Gastroesophageal sphincter (tissue), 4 donors: ENCODE measurements at regions not wholly inside any gene's neighbourhood (a gene's known extent, or its start where the extent isn't known, plus 50 kb on each side); places are given as distances from the start of the nearest gene placed in this dataset.

ENCODE experiments used
- ATAC-seq: fragments of 150-250 bp; one replicate; pipeline ENCODE4 v1.9.1; 2016; ENCODE audit warnings: mild to moderate bottlenecking, moderate library complexity
- H3K27ac ChIP-seq, 4 donors: fragments of 200-600 bp; sonication (generic) in 3 of 4; 1 replicate in 3 of 4; 2 replicates in 1 of 4; pipeline ENCODE4 v1.5.1; 2016 to 2019
- H3K27me3 ChIP-seq: fragments of 200-600 bp; sonication (generic); one replicate; pipeline ENCODE4 v1.5.1; 2019
- H3K36me3 ChIP-seq, 2 donors: fragments of 200-600 bp; sonication (generic); one replicate each; pipeline ENCODE4 v1.5.1; 2019; ENCODE audit warnings: control low read depth in 1 of 2
- H3K4me1 ChIP-seq, 3 donors: fragments of 200-600 bp; sonication (generic); 1 replicate in 2 of 3; 2 replicates in 1 of 3; pipeline ENCODE4 v1.5.1; 2016 to 2019; ENCODE audit warnings: control low read depth in 2 of 3
- H3K4me3 ChIP-seq, 2 donors: fragments of 200-600 bp; sonication (generic); one replicate each; pipeline ENCODE4 v1.5.1; 2019; ENCODE audit warnings: mild to moderate bottlenecking in 1 of 2, moderate library complexity in 1 of 2
- H3K9me3 ChIP-seq, 3 donors: fragments of 200-600 bp; sonication (generic); one replicate each; pipeline ENCODE4 v1.5.1; 2017 to 2019; ENCODE audit warnings: control low read depth in 2 of 3
- EP300 ChIP-seq: sonication (generic); formaldehyde crosslinking; IDR thresholded peaks from one replicate; pipeline ENCODE4 v1.6.1; 2017; ENCODE audit warnings: antibody characterized with exemption, mild to moderate bottlenecking
- POLR2A ChIP-seq, 2 donors: fragments of 450-650 bp; IDR thresholded peaks; one replicate each; pipeline ENCODE4 v1.6.1; 2017; ENCODE audit warnings: antibody characterized with exemption in 2 of 2, mild to moderate bottlenecking in 2 of 2, moderate library complexity in 1 of 2
- POLR2AphosphoS5 ChIP-seq: sonication (generic); formaldehyde crosslinking; IDR thresholded peaks from one replicate; pipeline ENCODE4 v1.6.1; 2017; ENCODE audit warnings: antibody characterized with exemption
- WGBS, 2 donors: methylation state at CpG; one replicate each; pipeline ENCODE4 v1.1.5; 2018; ENCODE audit warnings: low coverage in 1 of 2; 5-methylcytosine and 5-hydroxymethylcytosine counted together
- TF ChIP-seq, protein P1 (sequence below), 4 experiments: fragments of 200-600 bp in 2 of 4; fragments of 450-650 bp in 2 of 4; sonication (generic) in 1 of 4; IDR thresholded peaks; one replicate each; pipeline ENCODE4 v1.5.1; 2017 to 2019; ENCODE audit warnings: antibody characterized with exemption in 4 of 4, mild to moderate bottlenecking in 2 of 4, moderate library complexity in 2 of 4

DNA sequence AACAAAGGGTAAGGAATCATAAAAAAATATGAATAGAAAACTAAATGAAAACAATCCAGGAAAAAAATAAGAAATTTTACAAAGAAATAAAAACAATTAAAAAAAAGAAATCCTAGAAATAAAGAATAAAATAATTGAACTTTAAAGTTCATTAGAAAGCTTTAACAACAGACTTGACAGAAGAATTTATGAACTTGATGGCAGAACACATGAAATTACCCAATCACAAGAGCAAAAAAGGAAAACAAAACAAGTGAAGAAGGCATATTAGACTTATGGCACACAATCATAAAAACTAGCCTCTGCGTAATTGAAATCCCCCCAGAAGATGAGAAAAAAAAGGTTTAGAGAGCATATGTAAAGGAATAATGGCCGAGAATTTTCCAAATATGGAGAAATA is 802.5 kb upstream of the B3GALT2 start:
- 87 to 90% methylated on average over 2 of the region's 2 CpGs for WGBS, 2 donors
- no peaks in the 10 kb centered on the region for H3K4me1 ChIP-seq
- no peak overlapping the region for H3K27ac ChIP-seq
- peaks cover 0 to 19% (median 0%) of the 10 kb centered on the region in 3 donors for H3K9me3 ChIP-seq
- TF ChIP-seq EP300 (no peak), POLR2A (IDR thresholded peaks at IDR 0.05) (no peak), POLR2AphosphoS5 (no peak)
- TF ChIP-seq, protein P1, sequence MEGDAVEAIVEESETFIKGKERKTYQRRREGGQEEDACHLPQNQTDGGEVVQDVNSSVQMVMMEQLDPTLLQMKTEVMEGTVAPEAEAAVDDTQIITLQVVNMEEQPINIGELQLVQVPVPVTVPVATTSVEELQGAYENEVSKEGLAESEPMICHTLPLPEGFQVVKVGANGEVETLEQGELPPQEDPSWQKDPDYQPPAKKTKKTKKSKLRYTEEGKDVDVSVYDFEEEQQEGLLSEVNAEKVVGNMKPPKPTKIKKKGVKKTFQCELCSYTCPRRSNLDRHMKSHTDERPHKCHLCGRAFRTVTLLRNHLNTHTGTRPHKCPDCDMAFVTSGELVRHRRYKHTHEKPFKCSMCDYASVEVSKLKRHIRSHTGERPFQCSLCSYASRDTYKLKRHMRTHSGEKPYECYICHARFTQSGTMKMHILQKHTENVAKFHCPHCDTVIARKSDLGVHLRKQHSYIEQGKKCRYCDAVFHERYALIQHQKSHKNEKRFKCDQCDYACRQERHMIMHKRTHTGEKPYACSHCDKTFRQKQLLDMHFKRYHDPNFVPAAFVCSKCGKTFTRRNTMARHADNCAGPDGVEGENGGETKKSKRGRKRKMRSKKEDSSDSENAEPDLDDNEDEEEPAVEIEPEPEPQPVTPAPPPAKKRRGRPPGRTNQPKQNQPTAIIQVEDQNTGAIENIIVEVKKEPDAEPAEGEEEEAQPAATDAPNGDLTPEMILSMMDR (IDR thresholded peaks at IDR 0.05): no peak
- no peaks in the 10 kb centered on the region for H3K36me3 ChIP-seq
- H3K4me3 ChIP-seq: no peak overlapping the region
- no peaks in the 10 kb centered on the region for H3K27me3 ChIP-seq
- ATAC-seq: no peak

DNA sequence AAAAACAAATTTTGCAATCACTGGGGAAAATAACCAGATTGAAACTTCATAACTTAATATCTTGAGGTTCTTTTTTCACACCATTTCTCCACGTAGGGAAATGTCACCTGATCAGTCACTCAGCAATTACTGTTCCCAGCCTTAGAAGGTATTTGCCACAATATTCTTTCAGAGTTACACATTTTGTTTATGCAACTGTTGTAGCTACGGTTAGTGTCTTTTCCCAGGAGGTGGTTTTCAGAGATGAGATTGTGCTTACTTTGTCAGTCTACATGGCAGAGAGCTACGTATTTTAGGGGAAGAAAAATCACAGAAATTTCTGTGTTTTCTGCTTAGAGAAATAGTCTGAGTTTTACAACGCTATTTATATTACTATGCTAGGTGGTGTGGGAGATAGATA is 792.8 kb upstream of the B3GALT2 start:
- no peaks in the 10 kb centered on the region for H3K27me3 ChIP-seq

DNA sequence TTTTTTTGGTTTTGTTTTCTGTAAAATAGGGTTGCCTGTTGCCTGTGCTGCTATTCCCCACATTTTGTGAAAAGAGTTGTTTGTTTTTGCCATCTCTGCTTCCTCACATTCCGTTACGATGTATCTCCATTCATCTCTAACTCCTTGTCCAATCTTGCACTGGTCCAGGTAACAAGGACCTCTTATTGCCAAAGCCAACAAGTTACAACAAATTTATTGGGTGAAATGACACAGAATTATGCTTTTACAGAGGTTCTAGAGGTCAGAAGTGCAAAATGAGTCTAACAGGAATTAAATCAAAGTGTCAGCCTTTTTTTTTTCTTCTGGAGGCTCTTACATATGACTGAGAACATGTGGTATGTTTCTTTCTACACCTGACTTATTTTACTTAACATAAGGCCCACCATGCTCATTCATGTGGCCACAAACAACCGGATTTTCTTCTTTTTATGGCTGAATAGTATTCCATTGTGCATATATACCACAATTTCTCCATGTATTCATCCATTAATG is 787.9 kb upstream of the B3GALT2 start:
- no peak overlapping the region for H3K27ac ChIP-seq
- H3K4me1 ChIP-seq: no peaks in the 10 kb centered on the region
- H3K36me3 ChIP-seq: no peaks in the 10 kb centered on the region
- no peaks in the 10 kb centered on the region for H3K27me3 ChIP-seq
- TF ChIP-seq POLR2A (IDR thresholded peaks at IDR 0.05): no peak
- TF ChIP-seq EP300: no peak
- TF ChIP-seq POLR2AphosphoS5: no peak
- H3K4me3 ChIP-seq: no peak overlapping the region
- ATAC-seq: no peak
- WGBS, 2 donors: 69 to 84% methylated on average over 2 to 3 of the region's 3 CpGs
- no peaks in the 10 kb centered on the region for H3K9me3 ChIP-seq

More for the DNA sequence above, 792.8 kb upstream of the B3GALT2 start:
- WGBS, 2 donors: 57 to 73% methylated on average over 4 of the region's 4 CpGs
- no peak for ATAC-seq
- TF ChIP-seq, protein P1 (IDR thresholded peaks at IDR 0.05): no peak
- TF ChIP-seq POLR2AphosphoS5 (no peak), POLR2A (IDR thresholded peaks at IDR 0.05) (no peak), EP300 (no peak)
- no peaks in the 10 kb centered on the region for H3K36me3 ChIP-seq
- H3K4me1 ChIP-seq: no peaks in the 10 kb centered on the region
- no peak overlapping the region for H3K27ac ChIP-seq
- H3K4me3 ChIP-seq: no peak overlapping the region
- no peaks in the 10 kb centered on the region for H3K9me3 ChIP-seq

DNA sequence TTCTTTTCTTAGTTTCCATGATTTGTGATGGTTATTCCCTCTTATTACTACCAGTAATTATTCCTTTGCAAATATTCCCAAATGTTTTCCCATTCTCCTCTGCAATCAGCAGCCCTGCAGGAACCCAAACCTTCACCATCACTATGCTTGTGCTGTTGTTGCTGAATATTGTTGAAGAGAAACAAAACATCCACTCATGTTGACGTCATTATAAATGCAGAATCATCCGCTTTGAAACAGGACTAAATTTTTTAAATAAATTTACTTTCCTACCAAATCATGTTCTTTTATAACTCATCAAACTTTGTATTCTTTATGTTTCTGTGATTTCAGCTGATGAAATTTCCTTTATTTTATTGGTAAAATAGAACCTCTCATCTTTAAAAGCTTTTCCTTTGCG is 787.0 kb upstream of the B3GALT2 start:
- Histone ChIP-seq H3K27me3 (no peaks in the 10 kb centered on the region), H3K4me3 (no peak overlapping the region), H3K9me3 (no peaks in the 10 kb centered on the region), H3K27ac (no peak overlapping the region), H3K4me1 (no peaks in the 10 kb centered on the region), H3K36me3 (no peaks in the 10 kb centered on the region)
- no peak for ATAC-seq
- TF ChIP-seq EP300: no peak
- no peak for TF ChIP-seq POLR2A (IDR thresholded peaks at IDR 0.05)
- TF ChIP-seq POLR2AphosphoS5: no peak
- TF ChIP-seq, protein P1 (IDR thresholded peaks at IDR 0.05): no peak
- WGBS, 2 donors: 89 to 94% methylated on average over 3 of the region's 3 CpGs

DNA sequence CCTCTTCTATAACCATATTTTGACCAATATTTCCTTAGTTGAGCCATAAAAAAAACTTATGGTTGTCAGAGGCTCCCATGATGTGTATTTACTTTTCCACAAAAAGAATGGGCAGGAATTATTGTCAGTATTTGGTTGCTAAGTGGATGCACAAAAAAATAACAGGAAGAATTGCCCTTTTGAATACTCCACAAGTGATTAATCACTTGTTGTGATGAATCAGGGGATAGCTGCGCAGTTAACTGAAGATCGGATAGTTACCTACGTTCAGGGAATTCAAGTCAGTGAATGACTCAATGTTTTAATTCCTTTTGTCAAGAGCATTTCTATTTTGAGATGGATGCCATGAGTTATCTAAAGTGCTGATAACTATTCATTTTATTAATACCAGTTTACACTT is 785.2 kb upstream of the B3GALT2 start:
- H3K27ac ChIP-seq: no peak overlapping the region

More for the DNA sequence above, 785.2 kb upstream of the B3GALT2 start:
- no peak for ATAC-seq
- Histone ChIP-seq H3K4me1 (no peaks in the 10 kb centered on the region), H3K36me3 (no peaks in the 10 kb centered on the region), H3K27me3 (no peaks in the 10 kb centered on the region), H3K4me3 (no peak overlapping the region), H3K9me3 (no peaks in the 10 kb centered on the region)
- TF ChIP-seq, protein P1 (IDR thresholded peaks at IDR 0.05): no peak
- 41 to 78% methylated on average over 3 of the region's 3 CpGs for WGBS, 2 donors
